Testis (tissue), 2 donors: ENCODE measurements at regions not wholly inside any gene's neighbourhood (a gene's known extent, or its start where the extent isn't known, plus 50 kb on each side); places are given as distances from the start of the nearest gene placed in this dataset.

Experiments used
- POLR2A ChIP-seq: fragments of 450-650 bp; IDR thresholded peaks from one replicate; pipeline ENCODE4 v1.6.1; 2017; ENCODE audit warnings: antibody characterized with exemption, mild to moderate bottlenecking, moderate library complexity
- TF ChIP-seq, protein P1 (sequence below), 3 experiments: fragments of 450-650 bp in 2 of 3; fragments of 200-600 bp in 1 of 3; sonication (generic) in 1 of 3; IDR thresholded peaks; one replicate each; pipeline ENCODE4 v1.5.1; 2016 to 2019; ENCODE audit warnings: antibody characterized with exemption in 3 of 3, mild to moderate bottlenecking in 2 of 3, moderate library complexity in 1 of 3

DNA sequence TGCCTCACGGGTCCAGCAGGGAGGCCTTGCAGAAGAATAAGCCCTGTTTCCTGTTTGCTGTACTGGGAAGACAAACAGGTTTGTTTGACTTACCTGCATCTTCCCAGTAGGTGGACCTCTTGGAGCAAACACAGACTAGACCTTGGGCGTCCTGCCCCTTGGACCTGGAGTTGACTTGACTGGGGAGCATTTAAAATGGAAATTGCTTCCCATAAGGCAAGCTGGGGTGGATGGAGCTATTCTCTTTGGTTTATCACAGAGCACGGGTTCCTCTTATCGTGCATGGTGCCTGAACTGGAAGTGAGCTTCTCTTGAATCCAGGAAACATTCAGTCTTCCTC lies 151.4 kb downstream of the RPLP1 start:
- TF ChIP-seq, protein P1, sequence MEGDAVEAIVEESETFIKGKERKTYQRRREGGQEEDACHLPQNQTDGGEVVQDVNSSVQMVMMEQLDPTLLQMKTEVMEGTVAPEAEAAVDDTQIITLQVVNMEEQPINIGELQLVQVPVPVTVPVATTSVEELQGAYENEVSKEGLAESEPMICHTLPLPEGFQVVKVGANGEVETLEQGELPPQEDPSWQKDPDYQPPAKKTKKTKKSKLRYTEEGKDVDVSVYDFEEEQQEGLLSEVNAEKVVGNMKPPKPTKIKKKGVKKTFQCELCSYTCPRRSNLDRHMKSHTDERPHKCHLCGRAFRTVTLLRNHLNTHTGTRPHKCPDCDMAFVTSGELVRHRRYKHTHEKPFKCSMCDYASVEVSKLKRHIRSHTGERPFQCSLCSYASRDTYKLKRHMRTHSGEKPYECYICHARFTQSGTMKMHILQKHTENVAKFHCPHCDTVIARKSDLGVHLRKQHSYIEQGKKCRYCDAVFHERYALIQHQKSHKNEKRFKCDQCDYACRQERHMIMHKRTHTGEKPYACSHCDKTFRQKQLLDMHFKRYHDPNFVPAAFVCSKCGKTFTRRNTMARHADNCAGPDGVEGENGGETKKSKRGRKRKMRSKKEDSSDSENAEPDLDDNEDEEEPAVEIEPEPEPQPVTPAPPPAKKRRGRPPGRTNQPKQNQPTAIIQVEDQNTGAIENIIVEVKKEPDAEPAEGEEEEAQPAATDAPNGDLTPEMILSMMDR (IDR thresholded peaks at IDR 0.05), result no peak
- no peak for TF ChIP-seq POLR2A
